Activated CD4-positive, alpha-beta T cell treated with anti-CD3 and anti-CD28 coated beads, Interleukin-2, amount 10 ng/mL, durations not matched to agents 7 days and 5 days (primary cell): ENCODE measurements at regions not wholly inside any gene's neighbourhood (a gene's known extent, or its start where the extent isn't known, plus 50 kb on each side); places are given as distances from the start of the nearest gene placed in this dataset.
"Not testable (repeated sequence)": the region's sequence is repeated elsewhere in the genome, so short reads cannot be mapped to it uniquely, and the experiment has no call there.

Source experiments
- CTCF ChIA-PET: fragments of 350-600 bp; sonication (Branson Sonifier 250); formaldehyde crosslinking; loops from one replicate; lab custom pipeline; 2021; ENCODE audit warnings: antibody characterized with exemption; lab: Charles Lee
- POLR2A ChIA-PET: fragments of 350-600 bp; sonication (Branson Sonifier 250); formaldehyde crosslinking; loops from one replicate; lab custom pipeline; 2021; ENCODE audit warnings: antibody characterized with exemption; lab: Charles Lee
- DNase-seq: peaks from one replicate; pipeline ENCODE4 v3.0.0-alpha.2; 2020
- H3K27ac Mint-ChIP-seq: one replicate; pipeline ENCODE4 v1.8.0; 2021; ENCODE audit warnings: mild to moderate bottlenecking, moderate library complexity, mixed read lengths
- H3K27me3 Mint-ChIP-seq: one replicate; pipeline ENCODE4 v1.8.0; 2021; ENCODE audit warnings: mixed read lengths
- H3K36me3 Mint-ChIP-seq: one replicate; pipeline ENCODE4 v1.8.0; 2021; ENCODE audit warnings: low read depth, mixed read lengths
- H3K4me1 Mint-ChIP-seq: one replicate; pipeline ENCODE4 v1.8.0; 2021; ENCODE audit warnings: mixed read lengths
- H3K4me3 Mint-ChIP-seq: one replicate; pipeline ENCODE4 v1.8.0; 2021; ENCODE audit warnings: mild to moderate bottlenecking, moderate library complexity, mixed read lengths
- H3K9me3 Mint-ChIP-seq: one replicate; pipeline ENCODE4 v1.8.0; 2021; ENCODE audit warnings: mixed read lengths

- H3K27ac Mint-ChIP-seq: no peak overlapping the region
- CTCF ChIA-PET: no interaction called here
- DNase-seq: no peak
- no peak overlapping the region for H3K4me3 Mint-ChIP-seq
- no peaks in the 10 kb centered on the region for H3K4me1 Mint-ChIP-seq
- POLR2A ChIA-PET: no interaction called here
- no peaks in the 10 kb centered on the region for H3K27me3 Mint-ChIP-seq
- no peaks in the 10 kb centered on the region for H3K36me3 Mint-ChIP-seq
- H3K9me3 Mint-ChIP-seq: no peaks in the 10 kb centered on the region
These were observed 587.3 kb upstream of the SPRY2 start for GRCh38 chr13:80928241-80928640.

DNA sequence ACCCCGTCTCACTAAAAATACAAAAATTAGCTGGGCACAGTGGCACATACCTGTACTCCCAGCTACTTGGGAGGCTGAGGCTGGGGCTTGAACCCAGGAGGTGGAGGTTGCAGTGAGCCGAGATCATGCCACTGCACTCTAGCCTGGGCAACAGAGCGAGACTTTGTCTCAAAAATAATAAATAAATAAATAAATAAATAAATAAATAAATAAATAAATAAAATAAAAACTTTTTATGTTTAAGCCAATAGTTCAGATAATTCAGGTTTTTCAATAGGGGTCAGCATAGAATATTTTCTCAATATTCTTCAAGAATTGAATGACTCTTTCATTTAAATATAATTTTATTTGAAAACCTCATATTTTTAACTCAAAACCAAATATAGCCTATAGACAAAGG, 585.1 kb upstream of the SPRY2 start:
- H3K36me3 Mint-ChIP-seq: not testable (repeated sequence)

DNA sequence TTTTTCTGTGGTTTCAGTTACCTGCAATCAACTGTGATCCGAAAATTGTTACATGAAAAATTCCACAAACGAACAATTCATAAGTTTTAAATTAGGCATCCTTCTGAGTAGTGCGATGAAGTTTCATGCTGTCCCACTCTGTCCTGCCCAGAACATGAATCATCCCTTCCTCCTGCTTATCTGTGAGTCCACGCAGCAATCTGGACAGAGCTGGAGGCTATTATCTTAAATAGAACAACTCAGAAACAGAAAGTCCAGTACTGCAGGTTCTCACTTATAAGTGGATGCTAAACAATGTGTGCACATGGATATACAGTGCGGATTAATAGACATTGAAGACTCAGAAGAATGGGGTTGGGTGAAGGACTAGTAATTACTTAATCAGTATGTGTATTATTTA, 583.7 kb upstream of the SPRY2 start:
- no peak overlapping the region for H3K4me3 Mint-ChIP-seq
- no peaks in the 10 kb centered on the region for H3K9me3 Mint-ChIP-seq
- H3K4me1 Mint-ChIP-seq: no peaks in the 10 kb centered on the region
- H3K36me3 Mint-ChIP-seq: no peaks in the 10 kb centered on the region
- CTCF ChIA-PET: no interaction called here
- no peaks in the 10 kb centered on the region for H3K27me3 Mint-ChIP-seq
- POLR2A ChIA-PET: no interaction called here
- no peak overlapping the region for H3K27ac Mint-ChIP-seq
- no peak for DNase-seq

More for the DNA sequence above, 585.1 kb upstream of the SPRY2 start:
- H3K27ac Mint-ChIP-seq, CTCF ChIA-PET, H3K4me1 Mint-ChIP-seq, H3K27me3 Mint-ChIP-seq, H3K9me3 Mint-ChIP-seq, H3K4me3 Mint-ChIP-seq, POLR2A ChIA-PET, DNase-seq: not testable (repeated sequence)

- Mint-ChIP-seq H3K36me3 (no peaks in the 10 kb centered on the region), H3K27ac (no peak overlapping the region), H3K4me1 (no peaks in the 10 kb centered on the region), H3K9me3 (no peaks in the 10 kb centered on the region), H3K27me3 (no peaks in the 10 kb centered on the region), H3K4me3 (no peak overlapping the region)
- ChIA-PET CTCF (no interaction called here), POLR2A (no interaction called here)
- no peak for DNase-seq
These were observed 583.0 kb upstream of the SPRY2 start for GRCh38 chr13:80923907-80924306.

DNA sequence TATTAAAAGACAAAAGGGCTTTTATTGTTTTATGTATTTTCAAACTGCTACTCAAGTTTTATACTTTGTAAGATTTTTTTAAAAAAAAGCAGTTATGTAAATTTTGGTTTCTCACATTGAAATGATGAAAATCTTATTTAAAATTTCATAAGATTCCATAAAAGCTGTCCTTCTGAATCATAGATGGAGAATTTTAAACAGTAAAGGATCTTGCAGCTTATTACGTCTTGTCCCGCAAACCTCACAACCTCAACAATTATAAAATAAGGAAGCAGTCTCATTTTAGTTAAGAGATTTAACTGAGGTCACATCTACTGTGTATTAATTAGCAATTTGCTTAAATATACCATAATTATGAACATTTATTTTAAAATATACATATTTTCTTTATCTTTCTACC, 581.0 kb upstream of the SPRY2 start:
- no peaks in the 10 kb centered on the region for H3K36me3 Mint-ChIP-seq
- H3K4me1 Mint-ChIP-seq: no peaks in the 10 kb centered on the region
- DNase-seq: no peak
- H3K27me3 Mint-ChIP-seq: no peaks in the 10 kb centered on the region
- no peaks in the 10 kb centered on the region for H3K9me3 Mint-ChIP-seq
- H3K4me3 Mint-ChIP-seq: no peak overlapping the region
- POLR2A ChIA-PET: no interaction called here
- CTCF ChIA-PET: no interaction called here
- H3K27ac Mint-ChIP-seq: no peak overlapping the region

DNA sequence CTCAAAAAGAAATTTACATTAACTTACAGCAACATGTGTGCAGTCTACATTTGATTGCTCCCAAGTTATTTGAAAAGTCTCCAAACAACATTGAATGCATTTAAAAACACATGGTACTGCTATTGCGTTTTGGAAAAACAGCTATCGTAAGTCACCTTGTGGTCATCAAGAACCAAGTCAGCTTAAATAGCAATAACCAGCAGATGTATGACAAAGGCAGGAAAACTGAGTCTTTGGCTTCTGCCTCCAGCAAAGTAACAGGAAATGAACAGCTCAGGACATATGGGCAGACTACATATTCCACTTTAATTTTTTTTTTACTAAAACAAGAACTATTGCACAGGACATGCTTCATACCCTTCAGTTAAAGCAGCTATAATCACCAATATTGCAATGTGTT, 580.6 kb upstream of the SPRY2 start:
- ChIA-PET POLR2A (no interaction called here), CTCF (no interaction called here)
- H3K27ac Mint-ChIP-seq: no peak overlapping the region
- no peaks in the 10 kb centered on the region for H3K36me3 Mint-ChIP-seq
- H3K9me3 Mint-ChIP-seq: no peaks in the 10 kb centered on the region
- no peak overlapping the region for H3K4me3 Mint-ChIP-seq
- no peaks in the 10 kb centered on the region for H3K27me3 Mint-ChIP-seq
- no peaks in the 10 kb centered on the region for H3K4me1 Mint-ChIP-seq
- DNase-seq: no peak

- Mint-ChIP-seq H3K4me1 (no peaks in the 10 kb centered on the region), H3K27me3 (no peaks in the 10 kb centered on the region), H3K27ac (no peak overlapping the region), H3K36me3 (no peaks in the 10 kb centered on the region), H3K4me3 (no peak overlapping the region), H3K9me3 (no peaks in the 10 kb centered on the region)
- no peak for DNase-seq
- CTCF ChIA-PET: no interaction called here
- POLR2A ChIA-PET: no interaction called here
These were observed 565.9 kb upstream of the SPRY2 start for GRCh38 chr13:80906860-80907259.

DNA sequence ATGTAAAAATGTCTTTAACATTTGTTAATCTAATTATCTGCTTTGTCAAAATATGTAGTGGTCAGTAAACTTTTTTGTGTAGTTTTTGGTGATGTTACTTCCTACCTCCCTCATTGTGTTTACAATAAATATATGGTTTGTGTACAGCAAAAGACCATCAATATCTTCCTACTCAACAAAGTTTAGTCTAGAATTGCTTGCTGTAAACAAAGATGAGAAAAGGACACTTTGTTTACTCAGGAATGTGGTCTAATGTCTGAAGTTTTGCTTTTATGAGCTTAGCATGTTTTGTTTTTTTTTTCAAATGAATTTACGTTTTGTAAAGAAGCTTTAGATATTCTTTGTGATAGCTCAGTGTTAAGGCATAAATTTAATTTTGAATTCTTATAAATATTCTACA, 563.5 kb upstream of the SPRY2 start:
- no peaks in the 10 kb centered on the region for H3K36me3 Mint-ChIP-seq
- no peaks in the 10 kb centered on the region for H3K4me1 Mint-ChIP-seq
- H3K9me3 Mint-ChIP-seq: no peaks in the 10 kb centered on the region
- H3K27me3 Mint-ChIP-seq: no peaks in the 10 kb centered on the region
- no peak overlapping the region for H3K27ac Mint-ChIP-seq
- POLR2A ChIA-PET: no interaction called here
- CTCF ChIA-PET: no interaction called here
- no peak for DNase-seq
- H3K4me3 Mint-ChIP-seq: no peak overlapping the region

DNA sequence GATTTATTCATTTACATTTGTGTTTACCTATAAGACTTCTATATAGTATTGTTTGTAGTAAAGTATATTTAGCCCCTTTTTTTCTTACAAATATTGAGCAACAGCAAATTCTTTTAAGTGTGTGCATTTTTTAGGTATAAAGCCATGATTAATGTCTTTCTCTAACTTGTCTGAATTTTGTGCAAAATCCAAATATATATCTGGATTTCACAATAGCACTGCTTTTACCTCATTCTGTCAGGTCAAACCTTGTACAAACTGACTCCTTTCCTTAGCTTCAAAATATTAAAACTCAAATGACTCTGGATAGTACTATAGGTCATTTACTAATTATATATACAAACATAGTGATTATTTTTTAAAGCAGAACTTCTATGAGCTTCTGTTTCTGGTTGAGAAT, 563.0 kb upstream of the SPRY2 start:
- POLR2A ChIA-PET: no interaction called here
- no peak for DNase-seq
- CTCF ChIA-PET: no interaction called here

DNA sequence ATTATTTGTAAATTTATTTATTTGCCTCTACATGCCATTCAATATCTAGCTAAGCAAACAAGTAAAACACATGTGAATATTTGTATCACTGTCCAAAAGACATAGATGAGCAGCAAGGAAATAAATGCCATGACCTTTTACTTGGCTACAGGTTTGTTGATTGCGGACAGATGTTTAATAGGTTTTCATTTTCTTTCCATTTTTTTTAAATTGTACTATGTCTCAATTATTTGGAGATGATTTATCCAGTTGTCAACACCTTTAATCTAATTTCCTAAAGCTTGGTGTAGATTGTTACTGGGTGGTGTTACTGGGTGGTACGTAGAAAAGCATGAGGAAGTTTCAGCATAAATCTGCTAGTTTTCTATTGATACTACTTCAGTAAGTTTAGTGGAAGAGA, 560.6 kb upstream of the SPRY2 start:
- POLR2A ChIA-PET: no interaction called here
- CTCF ChIA-PET: no interaction called here
- no peak overlapping the region for H3K4me3 Mint-ChIP-seq
- no peak overlapping the region for H3K27ac Mint-ChIP-seq
- peaks cover 2% of the 10 kb centered on the region for H3K9me3 Mint-ChIP-seq
- no peaks in the 10 kb centered on the region for H3K4me1 Mint-ChIP-seq
- no peaks in the 10 kb centered on the region for H3K36me3 Mint-ChIP-seq
- H3K27me3 Mint-ChIP-seq: no peaks in the 10 kb centered on the region
- DNase-seq: no peak

More for the DNA sequence above, 563.0 kb upstream of the SPRY2 start:
- Mint-ChIP-seq H3K27ac (no peak overlapping the region), H3K36me3 (no peaks in the 10 kb centered on the region), H3K9me3 (no peaks in the 10 kb centered on the region), H3K4me3 (no peak overlapping the region), H3K4me1 (no peaks in the 10 kb centered on the region), H3K27me3 (no peaks in the 10 kb centered on the region)

GRCh38 chr13:80901111-80901510, 560.2 kb upstream of the SPRY2 start:
- no peaks in the 10 kb centered on the region for H3K4me1 Mint-ChIP-seq
- CTCF ChIA-PET: no interaction called here
- H3K9me3 Mint-ChIP-seq: peaks cover 2% of the 10 kb centered on the region
- H3K27ac Mint-ChIP-seq: no peak overlapping the region
- no peaks in the 10 kb centered on the region for H3K27me3 Mint-ChIP-seq
- no peaks in the 10 kb centered on the region for H3K36me3 Mint-ChIP-seq
- no peak for DNase-seq
- POLR2A ChIA-PET: no interaction called here
- no peak overlapping the region for H3K4me3 Mint-ChIP-seq

DNA sequence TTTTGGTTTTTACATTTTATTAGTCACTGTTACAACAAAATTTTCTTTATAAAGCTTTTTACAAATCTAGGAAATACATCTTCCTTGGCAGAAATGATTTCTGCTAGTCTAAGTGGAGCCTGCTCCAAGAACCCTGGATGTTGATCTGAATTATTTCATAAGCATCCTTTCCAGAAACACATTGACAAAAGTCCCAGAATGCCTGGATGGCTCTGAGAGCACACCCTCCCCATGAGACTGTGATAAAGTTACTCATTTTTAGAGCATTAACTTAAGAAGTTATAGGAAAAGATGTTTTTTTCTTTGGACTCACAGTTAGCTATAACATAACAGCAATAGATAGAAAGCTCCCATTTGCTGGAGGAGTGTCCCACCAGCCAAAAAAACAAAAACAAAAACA, 559.6 kb upstream of the SPRY2 start:
- no peaks in the 10 kb centered on the region for H3K27me3 Mint-ChIP-seq
- no peak for DNase-seq
- POLR2A ChIA-PET: no interaction called here

DNA sequence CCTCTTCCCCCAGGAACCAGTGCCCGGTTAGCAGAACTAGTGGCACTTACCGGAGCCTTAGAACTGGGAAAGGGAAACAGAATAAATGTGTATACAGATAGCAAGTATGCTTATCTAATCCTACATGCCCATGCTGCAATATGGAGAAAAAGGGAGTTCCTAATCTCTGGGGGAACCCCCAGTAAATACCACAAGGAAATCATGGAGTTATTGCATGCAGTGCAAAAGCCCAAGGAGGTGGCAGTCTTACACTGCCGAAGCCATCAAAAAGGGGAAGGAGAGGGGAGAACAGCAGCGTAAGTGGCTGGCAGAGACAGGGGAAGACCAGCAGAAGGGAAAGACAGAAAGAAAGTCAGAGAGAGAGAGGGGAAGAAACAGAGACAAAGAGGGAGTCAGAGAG, 556.7 kb upstream of the SPRY2 start:
- H3K4me3 Mint-ChIP-seq, H3K27ac Mint-ChIP-seq, H3K27me3 Mint-ChIP-seq, H3K9me3 Mint-ChIP-seq, DNase-seq, H3K4me1 Mint-ChIP-seq, POLR2A ChIA-PET, CTCF ChIA-PET, H3K36me3 Mint-ChIP-seq: not testable (repeated sequence)

More for the DNA sequence above, 559.6 kb upstream of the SPRY2 start:
- H3K4me1 Mint-ChIP-seq: no peaks in the 10 kb centered on the region
- CTCF ChIA-PET: no interaction called here
- H3K9me3 Mint-ChIP-seq: peaks cover 2% of the 10 kb centered on the region
- H3K4me3 Mint-ChIP-seq: no peak overlapping the region
- no peaks in the 10 kb centered on the region for H3K36me3 Mint-ChIP-seq
- no peak overlapping the region for H3K27ac Mint-ChIP-seq

DNA sequence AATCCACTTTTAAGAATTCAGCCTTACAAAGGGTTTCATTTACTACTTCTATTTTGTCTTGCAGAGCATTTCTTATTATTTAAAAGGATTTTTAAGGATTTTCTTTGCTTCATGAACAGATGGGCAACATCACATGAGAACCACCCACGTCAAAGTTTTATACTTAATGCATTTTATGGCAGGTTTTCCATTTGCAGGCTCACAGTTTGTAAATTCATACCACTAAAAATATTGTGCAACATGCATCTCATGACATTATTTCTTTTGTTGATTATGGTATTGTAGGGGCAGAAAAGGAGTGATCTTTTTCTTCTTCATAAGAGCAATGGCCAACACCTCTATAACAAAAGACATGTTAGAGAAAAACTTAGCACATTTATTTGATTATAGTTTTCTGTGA, 554.0 kb upstream of the SPRY2 start:
- Mint-ChIP-seq H3K27ac (no peak overlapping the region), H3K36me3 (no peaks in the 10 kb centered on the region), H3K4me1 (no peaks in the 10 kb centered on the region), H3K9me3 (peaks cover 2% of the 10 kb centered on the region), H3K4me3 (no peak overlapping the region), H3K27me3 (no peaks in the 10 kb centered on the region)
- no peak for DNase-seq
- CTCF ChIA-PET: no interaction called here
- POLR2A ChIA-PET: no interaction called here
